Liver (tissue), 8 donors: ENCODE measurements at regions not wholly inside any gene's neighbourhood (a gene's known extent, or its start where the extent isn't known, plus 50 kb on each side); places are given as distances from the start of the nearest gene placed in this dataset.

Experiments used
- DNase-seq: peaks from one replicate; pipeline ENCODE4 v3.0.0-alpha.2; 2017; ENCODE audit warnings: low spot score
- H3K27ac ChIP-seq, 2 donors: one replicate each; pipeline ENCODE4 v1.7.0; 2013; ENCODE audit warnings: inconsistent platforms in 2 of 2, low read length in 2 of 2, control low read depth in 1 of 2, low read depth in 1 of 2, mild to moderate bottlenecking in 1 of 2
- H3K27me3 ChIP-seq, 4 donors: one replicate each; pipeline versions ENCODE4 v1.6.1 to v1.7.0; 2013; ENCODE audit warnings: low read length in 3 of 4, inconsistent platforms in 1 of 4, mild to moderate bottlenecking in 1 of 4, moderate library complexity in 1 of 4; ENCODE audit not compliant: control insufficient read depth in 4 of 4, insufficient read depth in 4 of 4
- H3K36me3 ChIP-seq, 4 donors: one replicate each; pipeline versions ENCODE4 v1.6.1 to v1.7.0; 2013; ENCODE audit warnings: low read length in 3 of 4, mild to moderate bottlenecking in 3 of 4, low read depth in 1 of 4, moderate library complexity in 1 of 4; ENCODE audit not compliant: control insufficient read depth in 4 of 4, insufficient read depth in 3 of 4
- H3K4me1 ChIP-seq, 4 donors: one replicate each; pipeline versions ENCODE4 v1.6.1 to v1.7.0; 2013; ENCODE audit warnings: low read length in 3 of 4, mild to moderate bottlenecking in 3 of 4, moderate library complexity in 1 of 4; ENCODE audit not compliant: control insufficient read depth in 4 of 4, insufficient read depth in 4 of 4
- H3K4me3 ChIP-seq, 3 donors: one replicate each; pipeline versions ENCODE4 v1.6.1 to v1.7.0; 2013; ENCODE audit warnings: low read length in 3 of 3, control low read depth in 1 of 3, low read depth in 1 of 3, mild to moderate bottlenecking in 1 of 3
- H3K9ac ChIP-seq, 2 donors: one replicate each; pipeline ENCODE4 v1.7.0; 2013; ENCODE audit warnings: low read length in 2 of 2, mild to moderate bottlenecking in 2 of 2, moderate library complexity in 2 of 2, control low read depth in 1 of 2, low read depth in 1 of 2
- H3K9me3 ChIP-seq, 4 donors: one replicate each; pipeline versions ENCODE4 v1.6.1 to v1.7.0; 2013; ENCODE audit warnings: low read length in 3 of 4; ENCODE audit not compliant: control insufficient read depth in 4 of 4
- EGR1 ChIP-seq, 2 donors: IDR thresholded peaks; 2 replicates each; pipeline ENCODE4 v1.6.1; 2016 to 2018; ENCODE audit warnings: antibody characterized with exemption in 2 of 2, low read depth in 2 of 2
- FOXA1 ChIP-seq: IDR thresholded peaks from 2 replicates; pipeline ENCODE4 v1.6.1; 2016; ENCODE audit warnings: antibody characterized with exemption
- FOXA2 ChIP-seq: IDR thresholded peaks from 2 replicates; pipeline ENCODE4 v1.6.1; 2016; ENCODE audit warnings: antibody characterized with exemption
- GABPA ChIP-seq, 2 donors: IDR thresholded peaks in 1 of 2; conservative IDR thresholded peaks in 1 of 2; 2 replicates each; pipeline ENCODE4 v1.6.1; 2016; ENCODE audit warnings: antibody characterized with exemption in 2 of 2, mild to moderate bottlenecking in 1 of 2, moderate library complexity in 1 of 2
- HNF4A ChIP-seq, 2 donors: conservative IDR thresholded peaks; 2 replicates each; pipeline ENCODE4 v1.6.1; 2016; ENCODE audit warnings: antibody characterized with exemption in 2 of 2, mild to moderate bottlenecking in 2 of 2
- HNF4G ChIP-seq: IDR thresholded peaks from 2 replicates; pipeline ENCODE4 v1.6.1; 2016; ENCODE audit warnings: antibody characterized with exemption
- JUND ChIP-seq, 2 donors: IDR thresholded peaks; 2 replicates each; pipeline ENCODE4 v1.6.1; 2016; ENCODE audit warnings: antibody characterized with exemption in 2 of 2
- NR2F2 ChIP-seq: IDR thresholded peaks from 2 replicates; pipeline ENCODE4 v1.6.1; 2016; ENCODE audit warnings: antibody characterized with exemption
- RAD21 ChIP-seq, 2 donors: IDR thresholded peaks; 2 replicates each; pipeline ENCODE4 v1.6.1; 2016; ENCODE audit warnings: antibody characterized with exemption in 2 of 2, mild to moderate bottlenecking in 2 of 2
- RXRA ChIP-seq, 2 donors: IDR thresholded peaks; 2 replicates each; pipeline ENCODE4 v1.6.1; 2017 to 2018; ENCODE audit warnings: antibody characterized with exemption in 2 of 2, mild to moderate bottlenecking in 1 of 2
- SP1 ChIP-seq: IDR thresholded peaks from 2 replicates; pipeline ENCODE4 v1.6.1; 2018; ENCODE audit warnings: antibody characterized with exemption, mild to moderate bottlenecking
- TAF1 ChIP-seq: conservative IDR thresholded peaks from 2 replicates; pipeline ENCODE4 v1.6.1; 2016; ENCODE audit warnings: antibody characterized with exemption, mild to moderate bottlenecking
- YY1 ChIP-seq: IDR thresholded peaks from 2 replicates; pipeline ENCODE4 v1.6.1; 2016; ENCODE audit warnings: antibody characterized with exemption, mild to moderate bottlenecking
- WGBS: extraction: QIAGEN DNeasy Blood & Tissue Kit; methylation state at CpG from one replicate; pipeline ENCODE4 v1.1.7; 2013; 5-methylcytosine and 5-hydroxymethylcytosine counted together
- TF ChIP-seq, protein P1 (sequence below): fragments of 150-350 bp; IDR thresholded peaks from 2 replicates; pipeline ENCODE4 v1.5.1; 2017; ENCODE audit warnings: improper control_type of control experiment, low read depth, low read length; ENCODE audit not compliant: missing input control
- TF ChIP-seq, protein P2 (sequence below): IDR thresholded peaks from 2 replicates; pipeline ENCODE4 v1.6.1; 2016; ENCODE audit warnings: antibody characterized with exemption
- TF ChIP-seq, protein P3 (sequence below): IDR thresholded peaks from 2 replicates; pipeline ENCODE4 v1.6.1; 2016; ENCODE audit warnings: antibody characterized with exemption
- TF ChIP-seq, protein P4 (sequence below): IDR thresholded peaks from 2 replicates; pipeline ENCODE4 v1.6.1; 2016; ENCODE audit warnings: antibody characterized with exemption, mild to moderate bottlenecking
- donor health status: healthy.
- donor health status: healthy.
- donor health status: healthy.
- donor health status: healthy.
- donor health status: healthy.

DNA sequence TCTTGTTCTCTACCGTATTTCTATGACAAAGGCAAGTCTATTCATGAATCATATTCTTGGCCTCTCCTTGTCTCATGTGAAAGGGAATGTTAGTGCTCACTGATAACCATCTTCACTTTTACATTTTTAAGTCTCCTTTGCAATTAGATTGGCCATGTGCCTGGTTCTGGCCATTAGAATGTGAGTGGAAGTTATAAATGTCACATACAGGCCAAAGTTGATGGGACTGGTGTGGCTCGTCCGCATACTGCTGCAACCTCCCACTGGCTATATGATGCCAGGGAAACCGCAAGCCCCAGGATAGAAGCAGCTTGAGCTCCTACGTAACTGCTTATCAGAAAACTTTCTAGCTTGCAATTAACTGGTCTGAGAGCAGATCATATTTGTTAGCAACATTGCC is 86.1 kb downstream of the MAGEC1 start:
- TF ChIP-seq SP1 = no peak
- TF ChIP-seq TAF1 = no peak
- TF ChIP-seq JUND (IDR thresholded peaks at IDR 0.05) = no peak
- TF ChIP-seq FOXA2 = no peak
- no peak for TF ChIP-seq RXRA (IDR thresholded peaks at IDR 0.05)
- no peak for TF ChIP-seq EGR1 (IDR thresholded peaks at IDR 0.05; ENCODE audit: low read depth in 2 of 2)
- TF ChIP-seq HNF4A (conservative IDR thresholded peaks at IDR 0.05) = no peak
- no peak for TF ChIP-seq NR2F2
- Histone ChIP-seq H3K27ac (no peak overlapping the region), H3K9ac (no peak overlapping the region), H3K36me3 (no peaks in the 10 kb centered on the region), H3K4me1 (no peaks in the 10 kb centered on the region), H3K4me3 (no peak overlapping the region), H3K27me3 (no peaks in the 10 kb centered on the region), H3K9me3 (no peaks in the 10 kb centered on the region)
- DNase-seq = no peak
- WGBS = 56% methylated on average over 5 of the region's 5 CpGs

DNA sequence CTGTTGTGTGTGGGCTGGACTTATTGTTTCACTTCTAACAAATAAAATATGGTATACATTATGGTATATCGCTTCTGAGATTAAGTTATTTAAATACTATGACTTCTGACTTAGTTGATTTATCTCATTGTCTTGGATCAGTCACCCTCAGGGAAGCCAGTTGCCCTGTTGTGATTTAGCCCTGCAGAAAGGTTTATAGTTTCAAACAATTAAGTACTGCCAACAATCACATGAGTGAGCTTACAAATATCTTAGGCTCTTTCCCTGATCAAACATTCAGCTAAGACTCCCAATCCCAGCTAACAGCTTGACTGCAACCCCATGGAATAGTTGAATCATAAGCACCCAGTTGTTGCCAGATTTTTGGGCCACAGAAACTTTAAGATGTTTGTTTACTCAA is 85.4 kb downstream of the MAGEC1 start:
- DNase-seq = no peak
- TF ChIP-seq RXRA (IDR thresholded peaks at IDR 0.05) = no peak
- H3K4me1 ChIP-seq = no peaks in the 10 kb centered on the region
- H3K27me3 ChIP-seq = no peaks in the 10 kb centered on the region
- no peaks in the 10 kb centered on the region for H3K36me3 ChIP-seq
- H3K27ac ChIP-seq = no peak overlapping the region
- H3K9ac ChIP-seq = no peak overlapping the region
- no peaks in the 10 kb centered on the region for H3K9me3 ChIP-seq
- no peak overlapping the region for H3K4me3 ChIP-seq
- WGBS = 49% methylated on average over 1 of the region's 1 CpG

DNA sequence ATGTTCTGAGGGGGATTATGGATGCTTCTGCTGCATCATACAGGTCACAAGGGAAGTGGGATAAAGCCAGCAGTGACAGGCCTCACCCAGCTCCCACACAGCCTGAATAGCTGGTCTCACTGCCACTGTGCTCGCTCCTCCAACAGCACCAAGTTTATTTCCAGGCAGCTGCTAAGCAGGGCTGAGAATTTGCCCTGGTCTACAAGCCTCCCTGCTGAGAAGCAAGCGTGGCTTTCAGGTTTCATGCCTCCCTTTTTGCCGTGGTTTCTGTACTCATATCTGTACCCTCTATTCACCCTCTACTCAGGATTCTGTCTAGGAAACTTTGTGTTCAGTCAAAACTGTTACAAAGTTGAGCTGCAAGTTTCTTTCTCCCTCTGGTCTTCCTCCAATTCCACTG is 78.6 kb downstream of the MAGEC1 start:
- H3K9me3 ChIP-seq = no peaks in the 10 kb centered on the region
- DNase-seq = no peak
- no peaks in the 10 kb centered on the region for H3K27me3 ChIP-seq
- WGBS = 67% methylated on average over 3 of the region's 3 CpGs
- no peak for TF ChIP-seq RXRA (IDR thresholded peaks at IDR 0.05)
- no peak overlapping the region for H3K4me3 ChIP-seq
- no peak overlapping the region for H3K9ac ChIP-seq
- no peaks in the 10 kb centered on the region for H3K36me3 ChIP-seq
- H3K27ac ChIP-seq = no peak overlapping the region
- H3K4me1 ChIP-seq = no peaks in the 10 kb centered on the region

DNA sequence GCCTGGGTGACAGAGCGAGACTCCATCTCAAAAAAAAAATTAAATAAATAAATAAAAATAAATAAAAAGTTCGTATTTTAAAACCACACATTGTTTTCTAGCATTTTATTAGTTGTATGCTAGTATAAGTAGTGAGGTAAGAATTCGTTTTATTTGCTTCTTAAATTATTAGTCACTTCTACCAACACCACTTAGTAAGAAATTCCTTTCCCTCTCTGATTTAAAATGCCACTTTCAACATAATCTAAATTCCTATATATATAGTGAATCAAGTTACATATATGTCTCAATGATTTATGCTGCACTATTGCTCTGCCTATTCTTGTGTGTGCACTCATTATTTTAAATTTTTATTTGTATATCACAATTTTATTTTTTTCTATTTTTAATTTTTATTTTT is 72.1 kb downstream of the MAGEC1 start:
- Histone ChIP-seq H3K9me3 (no peaks in the 10 kb centered on the region), H3K27ac (no peak overlapping the region), H3K36me3 (no peaks in the 10 kb centered on the region), H3K4me1 (no peaks in the 10 kb centered on the region), H3K9ac (no peak overlapping the region), H3K27me3 (no peaks in the 10 kb centered on the region), H3K4me3 (no peak overlapping the region)
- 53% methylated on average over 3 of the region's 3 CpGs for WGBS
- DNase-seq = no peak
- no peak for TF ChIP-seq YY1
- TF ChIP-seq HNF4A (conservative IDR thresholded peaks at IDR 0.05) = no peak
- TF ChIP-seq RAD21 (IDR thresholded peaks at IDR 0.05) = no peak
- TF ChIP-seq GABPA (IDR thresholded peaks at IDR 0.05 in 1 of 2, conservative IDR thresholded peaks at IDR 0.05 in 1 of 2) = no peak
- TF ChIP-seq FOXA1 = no peak
- TF ChIP-seq, protein P1, sequence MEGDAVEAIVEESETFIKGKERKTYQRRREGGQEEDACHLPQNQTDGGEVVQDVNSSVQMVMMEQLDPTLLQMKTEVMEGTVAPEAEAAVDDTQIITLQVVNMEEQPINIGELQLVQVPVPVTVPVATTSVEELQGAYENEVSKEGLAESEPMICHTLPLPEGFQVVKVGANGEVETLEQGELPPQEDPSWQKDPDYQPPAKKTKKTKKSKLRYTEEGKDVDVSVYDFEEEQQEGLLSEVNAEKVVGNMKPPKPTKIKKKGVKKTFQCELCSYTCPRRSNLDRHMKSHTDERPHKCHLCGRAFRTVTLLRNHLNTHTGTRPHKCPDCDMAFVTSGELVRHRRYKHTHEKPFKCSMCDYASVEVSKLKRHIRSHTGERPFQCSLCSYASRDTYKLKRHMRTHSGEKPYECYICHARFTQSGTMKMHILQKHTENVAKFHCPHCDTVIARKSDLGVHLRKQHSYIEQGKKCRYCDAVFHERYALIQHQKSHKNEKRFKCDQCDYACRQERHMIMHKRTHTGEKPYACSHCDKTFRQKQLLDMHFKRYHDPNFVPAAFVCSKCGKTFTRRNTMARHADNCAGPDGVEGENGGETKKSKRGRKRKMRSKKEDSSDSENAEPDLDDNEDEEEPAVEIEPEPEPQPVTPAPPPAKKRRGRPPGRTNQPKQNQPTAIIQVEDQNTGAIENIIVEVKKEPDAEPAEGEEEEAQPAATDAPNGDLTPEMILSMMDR = no peak
- no peak for TF ChIP-seq EGR1 (IDR thresholded peaks at IDR 0.05; ENCODE audit: low read depth in 2 of 2)
- no peak for TF ChIP-seq FOXA2
- TF ChIP-seq SP1 = no peak
- TF ChIP-seq NR2F2 = no peak
- no peak for TF ChIP-seq JUND (IDR thresholded peaks at IDR 0.05)
- no peak for TF ChIP-seq RXRA (IDR thresholded peaks at IDR 0.05)
- TF ChIP-seq HNF4G = no peak
- TF ChIP-seq TAF1 = no peak
- TF ChIP-seq, protein P2, sequence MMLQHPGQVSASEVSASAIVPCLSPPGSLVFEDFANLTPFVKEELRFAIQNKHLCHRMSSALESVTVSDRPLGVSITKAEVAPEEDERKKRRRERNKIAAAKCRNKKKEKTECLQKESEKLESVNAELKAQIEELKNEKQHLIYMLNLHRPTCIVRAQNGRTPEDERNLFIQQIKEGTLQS = no peak
- TF ChIP-seq, protein P3, sequence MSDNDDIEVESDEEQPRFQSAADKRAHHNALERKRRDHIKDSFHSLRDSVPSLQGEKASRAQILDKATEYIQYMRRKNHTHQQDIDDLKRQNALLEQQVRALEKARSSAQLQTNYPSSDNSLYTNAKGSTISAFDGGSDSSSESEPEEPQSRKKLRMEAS = no peak
- TF ChIP-seq, protein P4, sequence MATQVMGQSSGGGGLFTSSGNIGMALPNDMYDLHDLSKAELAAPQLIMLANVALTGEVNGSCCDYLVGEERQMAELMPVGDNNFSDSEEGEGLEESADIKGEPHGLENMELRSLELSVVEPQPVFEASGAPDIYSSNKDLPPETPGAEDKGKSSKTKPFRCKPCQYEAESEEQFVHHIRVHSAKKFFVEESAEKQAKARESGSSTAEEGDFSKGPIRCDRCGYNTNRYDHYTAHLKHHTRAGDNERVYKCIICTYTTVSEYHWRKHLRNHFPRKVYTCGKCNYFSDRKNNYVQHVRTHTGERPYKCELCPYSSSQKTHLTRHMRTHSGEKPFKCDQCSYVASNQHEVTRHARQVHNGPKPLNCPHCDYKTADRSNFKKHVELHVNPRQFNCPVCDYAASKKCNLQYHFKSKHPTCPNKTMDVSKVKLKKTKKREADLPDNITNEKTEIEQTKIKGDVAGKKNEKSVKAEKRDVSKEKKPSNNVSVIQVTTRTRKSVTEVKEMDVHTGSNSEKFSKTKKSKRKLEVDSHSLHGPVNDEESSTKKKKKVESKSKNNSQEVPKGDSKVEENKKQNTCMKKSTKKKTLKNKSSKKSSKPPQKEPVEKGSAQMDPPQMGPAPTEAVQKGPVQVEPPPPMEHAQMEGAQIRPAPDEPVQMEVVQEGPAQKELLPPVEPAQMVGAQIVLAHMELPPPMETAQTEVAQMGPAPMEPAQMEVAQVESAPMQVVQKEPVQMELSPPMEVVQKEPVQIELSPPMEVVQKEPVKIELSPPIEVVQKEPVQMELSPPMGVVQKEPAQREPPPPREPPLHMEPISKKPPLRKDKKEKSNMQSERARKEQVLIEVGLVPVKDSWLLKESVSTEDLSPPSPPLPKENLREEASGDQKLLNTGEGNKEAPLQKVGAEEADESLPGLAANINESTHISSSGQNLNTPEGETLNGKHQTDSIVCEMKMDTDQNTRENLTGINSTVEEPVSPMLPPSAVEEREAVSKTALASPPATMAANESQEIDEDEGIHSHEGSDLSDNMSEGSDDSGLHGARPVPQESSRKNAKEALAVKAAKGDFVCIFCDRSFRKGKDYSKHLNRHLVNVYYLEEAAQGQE = no peak
